A549 (cell line): ENCODE measurements at regions not wholly inside any gene's neighbourhood (a gene's known extent, or its start where the extent isn't known, plus 50 kb on each side); places are given as distances from the start of the nearest gene placed in this dataset.

Source experiments
- ATAC-seq, 2 experiments: fragments of 200-7000 bp in 1 of 2; fragments of >200 bp in 1 of 2; cut with Nextera tagmentation in 1 of 2; cut with Tn5 transposase in 1 of 2; 3 replicates each; pipeline versions ENCODE4 v1.8.0 to v1.9.1; 2018 to 2020; ENCODE audit warnings: mild to moderate bottlenecking in 1 of 2, moderate library complexity in 1 of 2
- CTCF ChIA-PET: fragments of 300-600 bp; sonication (Branson Sonifier 250); formaldehyde crosslinking; extraction: SDS; loops from one replicate; lab custom pipeline; 2021; ENCODE audit warnings: antibody characterized with exemption, inconsistent platforms; lab: Yijun Ruan, JAX
- POLR2A ChIA-PET: fragments of 350-600 bp; formaldehyde crosslinking; extraction: SDS; loops from one replicate; lab custom pipeline; 2021; ENCODE audit warnings: antibody characterized with exemption, inconsistent platforms; lab: Yijun Ruan, JAX
- DNase-seq, 2 experiments: peaks; one replicate each; pipeline versions ENCODE4 v3.0.0 to v3.0.0-alpha.2; 2011 to 2016; ENCODE audit warnings: low read depth in 1 of 2, low spot score in 1 of 2
- FAIRE-seq: peaks from 2 replicates; lab custom pipeline; 2011; peaks lifted over from hg19 to GRCh38; lab: Jason Lieb, UNC
- H3K27ac ChIP-seq, 2 experiments: fragments of >200 bp; sonication (Bioruptor Twin); formaldehyde crosslinking; 3 replicates each; pipeline ENCODE4 v1.5.1; 2016 to 2017
- H3K4me1 ChIP-seq: fragments of >200 bp; sonication (Bioruptor Twin); formaldehyde crosslinking; 3 replicates; pipeline ENCODE4 v1.6.1; 2016
- H3K4me2 ChIP-seq: fragments of >200 bp; sonication (Bioruptor Twin); formaldehyde crosslinking; 3 replicates; pipeline ENCODE4 v1.6.1; 2016
- H3K4me3 ChIP-seq: fragments of >200 bp; sonication (Bioruptor Twin); formaldehyde crosslinking; 3 replicates; pipeline ENCODE4 v1.5.1; 2016
- H3K9me3 ChIP-seq: fragments of >200 bp; sonication (Bioruptor Twin); formaldehyde crosslinking; 3 replicates; pipeline ENCODE4 v1.6.1; 2016
- ATOH8 ChIP-seq: fragments of 250-450 bp; sonication (Bioruptor Pico); IDR thresholded peaks from 2 replicates; pipeline ENCODE4 v1.5.0; 2020; ENCODE audit warnings: low read depth, mild to moderate bottlenecking, moderate library complexity
- BCL3 ChIP-seq: fragments of >200 bp; sonication (Bioruptor Twin); formaldehyde crosslinking; IDR thresholded peaks from 3 replicates; pipeline ENCODE4 v1.6.1; 2016
- CBX2 ChIP-seq: fragments of 200-600 bp; sonication (generic); IDR thresholded peaks from 2 replicates; pipeline ENCODE4 v1.6.1; 2016; ENCODE audit warnings: low read depth, mild to moderate bottlenecking, borderline replicate concordance
- CTCF ChIP-seq: fragments of >200 bp; sonication (Bioruptor Twin); formaldehyde crosslinking; IDR thresholded peaks from 3 replicates; pipeline ENCODE4 v1.5.1; 2016
- FOSL2 ChIP-seq, 2 experiments: fragments of 450-650 bp in 1 of 2; fragments of >200 bp in 1 of 2; sonication (Bioruptor Twin) in 1 of 2; formaldehyde crosslinking; IDR thresholded peaks; 2 replicates each; pipeline versions ENCODE4 v1.5.0 to v1.6.1; 2016 to 2020; ENCODE audit warnings: mild to moderate bottlenecking in 1 of 2, moderate library complexity in 1 of 2
- GATA3 ChIP-seq: IDR thresholded peaks from 2 replicates; pipeline ENCODE4 v1.6.1; 2012; ENCODE audit warnings: borderline replicate concordance
- HDAC2 ChIP-seq: fragments of 200-600 bp; sonication (generic); IDR thresholded peaks from 2 replicates; pipeline ENCODE4 v1.6.1; 2016
- HES2 ChIP-seq: fragments of >200 bp; sonication (Bioruptor Twin); formaldehyde crosslinking; IDR thresholded peaks from 2 replicates; pipeline ENCODE4 v1.6.1; 2016
- HMGXB4 ChIP-seq: fragments of 250-450 bp; sonication (Bioruptor Pico); IDR thresholded peaks from 2 replicates; pipeline ENCODE4 v1.5.0; 2021; ENCODE audit warnings: mild to moderate bottlenecking, moderate library complexity, borderline replicate concordance
- HOXA7 ChIP-seq: fragments of 250-450 bp; sonication (Bioruptor Pico); IDR thresholded peaks from 2 replicates; pipeline ENCODE4 v1.5.0; 2020; ENCODE audit warnings: mild to moderate bottlenecking, moderate library complexity
- HOXB5 ChIP-seq: fragments of 250-450 bp; sonication (Bioruptor Pico); IDR thresholded peaks from 2 replicates; pipeline ENCODE4 v1.5.0; 2020; ENCODE audit warnings: mild to moderate bottlenecking, moderate library complexity
- JUN ChIP-seq, 2 experiments: fragments of >200 bp; sonication (Bioruptor Twin); formaldehyde crosslinking; IDR thresholded peaks; 2 replicates in 1 of 2; 3 replicates in 1 of 2; pipeline ENCODE4 v1.6.1; 2016 to 2017
- MYC ChIP-seq: IDR thresholded peaks from 2 replicates; pipeline ENCODE4 v1.6.1; 2012; ENCODE audit warnings: mild to moderate bottlenecking, inconsistent platforms, low read length, improper control_type of control experiment, borderline replicate concordance
- NFE2L2 ChIP-seq: fragments of 150-350 bp; conservative IDR thresholded peaks from 2 replicates; pipeline ENCODE4 v1.6.1; 2014; ENCODE audit warnings: low read length
- PBX3 ChIP-seq: IDR thresholded peaks from 2 replicates; pipeline ENCODE4 v1.6.1; 2012
- PHF8 ChIP-seq: fragments of 200-600 bp; sonication (generic); IDR thresholded peaks from 2 replicates; pipeline ENCODE4 v1.6.1; 2016; ENCODE audit warnings: low read depth, mild to moderate bottlenecking, antibody characterized with exemption, moderate library complexity, borderline replicate concordance
- POLR2AphosphoS2 ChIP-seq: conservative IDR thresholded peaks from 2 replicates; pipeline ENCODE4 v1.6.1; 2012; ENCODE audit warnings: low read length, improper control_type of control experiment, inconsistent platforms
- REST ChIP-seq: fragments of 200-600 bp; sonication (generic); IDR thresholded peaks from 2 replicates; pipeline ENCODE4 v1.6.1; 2016; ENCODE audit warnings: antibody characterized with exemption, mild to moderate bottlenecking, moderate library complexity
- RNF2 ChIP-seq: fragments of 200-600 bp; sonication (generic); IDR thresholded peaks from 2 replicates; pipeline ENCODE4 v1.6.1; 2016; ENCODE audit warnings: low read depth, mild to moderate bottlenecking, antibody characterized with exemption, moderate library complexity, borderline replicate concordance
- SMC3 ChIP-seq: fragments of >200 bp; sonication (Bioruptor Twin); formaldehyde crosslinking; IDR thresholded peaks from 3 replicates; pipeline ENCODE4 v1.6.1; 2018; ENCODE audit warnings: inconsistent platforms
- SREBF2 ChIP-seq: fragments of 450-650 bp; IDR thresholded peaks from 2 replicates; pipeline ENCODE4 v1.6.1; 2014; ENCODE audit warnings: mild to moderate bottlenecking, moderate library complexity
- ZC3H11A ChIP-seq: fragments of 450-650 bp; IDR thresholded peaks from 2 replicates; pipeline ENCODE4 v1.6.1; 2014; ENCODE audit warnings: antibody characterized with exemption, mild to moderate bottlenecking
- ZFP36 ChIP-seq: fragments of 450-650 bp; IDR thresholded peaks from 2 replicates; pipeline ENCODE4 v1.6.1; 2014; ENCODE audit warnings: borderline replicate concordance; ENCODE audit not compliant: partially characterized antibody
- ZSCAN20 ChIP-seq: fragments of 250-450 bp; sonication (Bioruptor Pico); IDR thresholded peaks from 2 replicates; pipeline ENCODE4 v1.8.0; 2022; ENCODE audit warnings: mild to moderate bottlenecking, moderate library complexity
- WGBS: methylation state at CpG from one replicate; pipeline ENCODE4 v1.1.6; 2017; ENCODE audit errors: missing lambda C conversion rate; 5-methylcytosine and 5-hydroxymethylcytosine counted together

GRCh38 chr16:51057969-51058337 is 93.1 kb downstream of the SALL1 start (continued):
- no peak for TF ChIP-seq HMGXB4
- no peak for TF ChIP-seq HES2
- TF ChIP-seq CBX2: no peak
- TF ChIP-seq, all 56 proteins: peak for 0

- FAIRE-seq: no peak
- WGBS: 18% methylated on average over 7 of the region's 8 CpGs
- TF ChIP-seq FOSL2 (IDR thresholded peaks at IDR 0.05) (no peak), FOSL2 (CRISPR knock-in tag; IDR thresholded peaks at IDR 0.05) (no peak), POLR2AphosphoS2 (no peak), SREBF2 (no peak), ZFP36 (no peak), MYC (no peak), PHF8 (no peak), HOXA7 (CRISPR knock-in tag) (no peak), BCL3 (no peak), REST (no peak), NFE2L2 (no peak), SMC3 (no peak), HOXB5 (CRISPR knock-in tag) (no peak), HDAC2 (no peak), RNF2 (no peak)
- no peaks in the 10 kb centered on the region for H3K9me3 ChIP-seq
- H3K27ac ChIP-seq: no peak overlapping the region
- POLR2A ChIA-PET: no interaction called here
- H3K4me3 ChIP-seq: no peak overlapping the region
- no peak for DNase-seq
- no peaks in the 10 kb centered on the region for H3K4me1 ChIP-seq
- H3K4me2 ChIP-seq: no peak overlapping the region
- no peak for ATAC-seq
- CTCF ChIA-PET: no interaction called here
Observed at GRCh38 chr16:51057102-51057793, 93.8 kb downstream of the SALL1 start.

- CTCF ChIA-PET: no interaction called here
- H3K4me3 ChIP-seq: no peak overlapping the region
- FAIRE-seq (no peak), ATAC-seq (no peak), DNase-seq (no peak)
- no peaks in the 10 kb centered on the region for H3K4me1 ChIP-seq
- H3K4me2 ChIP-seq: no peak overlapping the region
- TF ChIP-seq JUN (IDR thresholded peaks at IDR 0.05): no peak
- no peak for TF ChIP-seq ZSCAN20 (CRISPR knock-in tag)
- TF ChIP-seq CTCF: no peak
- no peak for TF ChIP-seq ATOH8 (CRISPR knock-in tag)
- no peak for TF ChIP-seq ZC3H11A
- TF ChIP-seq PBX3: no peak
- no peak for TF ChIP-seq GATA3
- no peak for TF ChIP-seq HOXB5 (CRISPR knock-in tag)
- 0% methylated on average over 2 of the region's 2 CpGs for WGBS
- no peak overlapping the region for H3K27ac ChIP-seq
- no peaks in the 10 kb centered on the region for H3K9me3 ChIP-seq
- POLR2A ChIA-PET: no interaction called here
Observed at GRCh38 chr16:51056331-51056730, 94.7 kb downstream of the SALL1 start.
